Nephron progenitor cell (in vitro differentiated cells): ENCODE measurements at regions not wholly inside any gene's neighbourhood (a gene's known extent, or its start where the extent isn't known, plus 50 kb on each side); places are given as distances from the start of the nearest gene placed in this dataset.

ENCODE experiments used
- DNase-seq: peaks from one replicate; pipeline ENCODE4 v3.0.0; 2021
- H3K27ac Mint-ChIP-seq: 2 replicates; pipeline ENCODE4 v1.8.0; 2021; ENCODE audit warnings: mild to moderate bottlenecking, moderate library complexity, mixed read lengths
- H3K27me3 Mint-ChIP-seq: 2 replicates; pipeline ENCODE4 v1.8.0; 2021; ENCODE audit warnings: mild to moderate bottlenecking, low read depth, mixed read lengths; ENCODE audit not compliant: poor library complexity
- H3K36me3 Mint-ChIP-seq: 2 replicates; pipeline ENCODE4 v1.8.0; 2021; ENCODE audit warnings: low read depth, mixed read lengths
- H3K4me1 Mint-ChIP-seq: 2 replicates; pipeline ENCODE4 v1.8.0; 2021; ENCODE audit warnings: mixed read lengths
- H3K4me3 Mint-ChIP-seq: 2 replicates; pipeline ENCODE4 v1.8.0; 2021; ENCODE audit warnings: mild to moderate bottlenecking, moderate library complexity, mixed read lengths
- H3K9me3 Mint-ChIP-seq: 2 replicates; pipeline ENCODE4 v1.8.0; 2021; ENCODE audit warnings: mild to moderate bottlenecking, moderate library complexity, mixed read lengths
- TF ChIP-seq, protein P1 (sequence below): fragments of 200-600 bp; sonication (generic); IDR thresholded peaks from 2 replicates; pipeline ENCODE4 v1.5.0; 2021; ENCODE audit warnings: antibody characterized with exemption

- Mint-ChIP-seq H3K27ac (no peak overlapping the region), H3K36me3 (no peaks in the 10 kb centered on the region), H3K4me1 (peaks cover 25% of the 10 kb centered on the region), H3K27me3 (peaks cover 2% of the 10 kb centered on the region), H3K9me3 (no peaks in the 10 kb centered on the region), H3K4me3 (no peak overlapping the region)
- TF ChIP-seq, protein P1, sequence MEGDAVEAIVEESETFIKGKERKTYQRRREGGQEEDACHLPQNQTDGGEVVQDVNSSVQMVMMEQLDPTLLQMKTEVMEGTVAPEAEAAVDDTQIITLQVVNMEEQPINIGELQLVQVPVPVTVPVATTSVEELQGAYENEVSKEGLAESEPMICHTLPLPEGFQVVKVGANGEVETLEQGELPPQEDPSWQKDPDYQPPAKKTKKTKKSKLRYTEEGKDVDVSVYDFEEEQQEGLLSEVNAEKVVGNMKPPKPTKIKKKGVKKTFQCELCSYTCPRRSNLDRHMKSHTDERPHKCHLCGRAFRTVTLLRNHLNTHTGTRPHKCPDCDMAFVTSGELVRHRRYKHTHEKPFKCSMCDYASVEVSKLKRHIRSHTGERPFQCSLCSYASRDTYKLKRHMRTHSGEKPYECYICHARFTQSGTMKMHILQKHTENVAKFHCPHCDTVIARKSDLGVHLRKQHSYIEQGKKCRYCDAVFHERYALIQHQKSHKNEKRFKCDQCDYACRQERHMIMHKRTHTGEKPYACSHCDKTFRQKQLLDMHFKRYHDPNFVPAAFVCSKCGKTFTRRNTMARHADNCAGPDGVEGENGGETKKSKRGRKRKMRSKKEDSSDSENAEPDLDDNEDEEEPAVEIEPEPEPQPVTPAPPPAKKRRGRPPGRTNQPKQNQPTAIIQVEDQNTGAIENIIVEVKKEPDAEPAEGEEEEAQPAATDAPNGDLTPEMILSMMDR: no peak
- no peak for DNase-seq
Observed at GRCh38 chr5:72622170-72622760, 115.1 kb upstream of the ZNF366 start.

- peaks cover 25% of the 10 kb centered on the region for H3K4me1 Mint-ChIP-seq
- TF ChIP-seq, protein P1: no peak
- H3K4me3 Mint-ChIP-seq: no peak overlapping the region
- no peaks in the 10 kb centered on the region for H3K36me3 Mint-ChIP-seq
- H3K9me3 Mint-ChIP-seq: no peaks in the 10 kb centered on the region
- H3K27me3 Mint-ChIP-seq: peaks cover 2% of the 10 kb centered on the region
- H3K27ac Mint-ChIP-seq: no peak overlapping the region
- DNase-seq: no peak
Observed at GRCh38 chr5:72621576-72621975, 114.4 kb upstream of the ZNF366 start.

- no peak overlapping the region for H3K27ac Mint-ChIP-seq
- DNase-seq: no peak
- no peaks in the 10 kb centered on the region for H3K9me3 Mint-ChIP-seq
- H3K4me3 Mint-ChIP-seq: no peak overlapping the region
- H3K36me3 Mint-ChIP-seq: no peaks in the 10 kb centered on the region
- TF ChIP-seq, protein P1: no peak
- H3K27me3 Mint-ChIP-seq: peaks cover 2% of the 10 kb centered on the region
- H3K4me1 Mint-ChIP-seq: peaks cover 16% of the 10 kb centered on the region
Observed at GRCh38 chr5:72619677-72620076, 112.5 kb upstream of the ZNF366 start.

DNA sequence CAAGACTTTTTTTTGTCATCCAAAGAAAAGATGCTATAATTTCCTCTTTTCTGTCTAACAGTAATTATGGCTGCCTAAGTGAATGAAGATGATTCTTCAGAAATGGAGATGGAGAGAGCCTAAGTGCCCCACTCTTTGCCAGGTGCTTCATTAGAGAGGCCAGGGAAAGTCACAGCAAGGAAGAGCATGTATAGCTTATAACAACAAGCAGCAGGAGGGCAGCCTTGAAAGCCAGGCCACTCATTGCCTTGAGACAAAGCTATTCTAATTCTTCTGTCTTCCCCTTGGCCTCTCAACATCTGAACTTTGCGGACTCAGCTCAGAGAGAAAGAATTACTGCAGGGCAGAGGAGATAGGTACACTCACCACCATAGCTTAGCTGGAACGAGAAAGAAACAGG lies 112.0 kb upstream of the ZNF366 start:
- Mint-ChIP-seq H3K4me3 (no peak overlapping the region), H3K4me1 (peaks cover 12% of the 10 kb centered on the region), H3K27ac (no peak overlapping the region), H3K36me3 (no peaks in the 10 kb centered on the region), H3K27me3 (peaks cover 2% of the 10 kb centered on the region), H3K9me3 (no peaks in the 10 kb centered on the region)
- TF ChIP-seq, protein P1: no peak
- DNase-seq: no peak

DNA sequence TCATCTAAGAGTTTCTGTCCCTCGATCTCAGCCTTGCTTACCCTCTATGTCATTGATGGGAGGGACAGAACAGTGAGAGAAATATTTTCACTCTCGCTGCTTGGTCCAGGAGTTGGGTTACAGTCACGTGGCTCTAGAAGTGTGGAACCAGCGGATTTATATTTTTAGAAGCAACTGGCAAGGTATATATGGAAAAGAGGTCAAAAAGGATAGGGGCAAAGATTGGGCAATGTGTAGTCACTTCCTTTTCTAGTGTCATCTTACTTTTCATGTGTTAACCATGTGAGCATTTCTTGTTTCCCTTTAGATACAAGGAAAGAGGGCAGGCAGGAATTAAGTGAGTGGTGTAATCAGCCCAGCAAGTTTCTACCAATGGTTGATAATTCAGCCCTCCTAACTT lies 111.5 kb upstream of the ZNF366 start:
- Mint-ChIP-seq H3K27me3 (peaks cover 2% of the 10 kb centered on the region), H3K27ac (no peak overlapping the region), H3K4me1 (peaks cover 6% of the 10 kb centered on the region), H3K36me3 (no peaks in the 10 kb centered on the region), H3K4me3 (no peak overlapping the region), H3K9me3 (no peaks in the 10 kb centered on the region)
- TF ChIP-seq, protein P1: no peak
- DNase-seq: no peak

GRCh38 chr5:72615061-72615460 lies 107.9 kb upstream of the ZNF366 start:
- Mint-ChIP-seq H3K9me3 (no peaks in the 10 kb centered on the region), H3K27me3 (no peaks in the 10 kb centered on the region), H3K4me3 (no peak overlapping the region), H3K27ac (no peak overlapping the region), H3K36me3 (no peaks in the 10 kb centered on the region), H3K4me1 (peaks cover 15% of the 10 kb centered on the region)
- TF ChIP-seq, protein P1: no peak
- DNase-seq: no peak
